ENCODE measurements at regions not wholly inside any gene's neighbourhood (a gene's known extent, or its start where the extent isn't known, plus 50 kb on each side); places are given as distances from the start of the nearest gene placed in this dataset.
"Not testable (repeated sequence)": the region's sequence is repeated elsewhere in the genome, so short reads cannot be mapped to it uniquely, and the experiment has no call there.

DNA sequence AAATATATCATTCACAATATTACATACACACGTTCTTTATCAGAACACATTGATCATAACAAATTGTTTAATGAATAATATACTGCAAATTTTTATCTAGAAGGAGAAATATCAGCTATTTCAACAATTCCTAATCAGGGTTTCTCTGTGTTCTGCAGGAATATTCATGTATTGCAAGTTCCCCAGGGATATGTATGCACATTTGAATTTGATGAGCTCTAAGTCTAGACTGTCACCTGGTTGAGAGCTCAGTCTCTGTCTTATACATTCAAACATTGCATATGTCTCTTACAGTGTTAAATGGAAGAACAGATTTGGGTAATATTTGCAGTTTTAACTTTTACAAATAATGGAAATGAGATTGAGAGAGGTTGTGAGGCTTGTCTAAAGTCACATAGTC lies 829.7 kb downstream of the CDH11 start:
- no peaks in the 10 kb centered on the region for H3K27me3 ChIP-seq (ENCODE audit: control insufficient read depth, insufficient read depth, low read length)
- no peaks in the 10 kb centered on the region for H3K9me3 ChIP-seq (ENCODE audit: control insufficient read depth, low read length)
- no peak overlapping the region for H3K9ac ChIP-seq (ENCODE audit: low read length)
- no peaks in the 10 kb centered on the region for H3K4me1 ChIP-seq (ENCODE audit: control insufficient read depth, insufficient read depth, low read length)
- H3K36me3 ChIP-seq (ENCODE audit: control insufficient read depth, insufficient read depth, low read length): no peaks in the 10 kb centered on the region
- H3K4me3 ChIP-seq (ENCODE audit: low read length): no peak overlapping the region

DNA sequence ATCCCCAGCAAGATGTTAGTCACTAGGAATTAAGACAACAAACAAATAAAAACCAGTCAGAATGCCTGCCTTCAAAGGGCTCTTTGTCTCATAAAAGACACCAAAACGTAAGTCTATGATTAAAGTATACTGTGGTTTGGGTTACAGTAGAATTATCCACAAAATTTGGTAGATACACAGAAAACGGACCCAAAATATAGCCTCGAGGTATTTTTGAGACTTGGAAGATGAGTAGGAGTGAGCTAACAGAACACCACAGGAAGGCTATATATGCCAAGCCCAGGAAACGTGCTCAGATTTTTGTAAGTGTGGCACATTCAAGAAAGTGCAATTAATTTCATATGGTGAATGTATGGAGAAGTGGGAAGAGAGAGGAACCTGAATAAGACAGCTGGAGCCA lies 831.4 kb downstream of the CDH11 start:
- Histone ChIP-seq H3K9me3 (ENCODE audit: control insufficient read depth, low read length) (no peaks in the 10 kb centered on the region), H3K27me3 (ENCODE audit: control insufficient read depth, insufficient read depth, low read length) (no peaks in the 10 kb centered on the region), H3K9ac (ENCODE audit: low read length) (no peak overlapping the region), H3K4me1 (ENCODE audit: control insufficient read depth, insufficient read depth, low read length) (no peaks in the 10 kb centered on the region), H3K36me3 (ENCODE audit: control insufficient read depth, insufficient read depth, low read length) (no peaks in the 10 kb centered on the region), H3K4me3 (ENCODE audit: low read length) (no peak overlapping the region)

DNA sequence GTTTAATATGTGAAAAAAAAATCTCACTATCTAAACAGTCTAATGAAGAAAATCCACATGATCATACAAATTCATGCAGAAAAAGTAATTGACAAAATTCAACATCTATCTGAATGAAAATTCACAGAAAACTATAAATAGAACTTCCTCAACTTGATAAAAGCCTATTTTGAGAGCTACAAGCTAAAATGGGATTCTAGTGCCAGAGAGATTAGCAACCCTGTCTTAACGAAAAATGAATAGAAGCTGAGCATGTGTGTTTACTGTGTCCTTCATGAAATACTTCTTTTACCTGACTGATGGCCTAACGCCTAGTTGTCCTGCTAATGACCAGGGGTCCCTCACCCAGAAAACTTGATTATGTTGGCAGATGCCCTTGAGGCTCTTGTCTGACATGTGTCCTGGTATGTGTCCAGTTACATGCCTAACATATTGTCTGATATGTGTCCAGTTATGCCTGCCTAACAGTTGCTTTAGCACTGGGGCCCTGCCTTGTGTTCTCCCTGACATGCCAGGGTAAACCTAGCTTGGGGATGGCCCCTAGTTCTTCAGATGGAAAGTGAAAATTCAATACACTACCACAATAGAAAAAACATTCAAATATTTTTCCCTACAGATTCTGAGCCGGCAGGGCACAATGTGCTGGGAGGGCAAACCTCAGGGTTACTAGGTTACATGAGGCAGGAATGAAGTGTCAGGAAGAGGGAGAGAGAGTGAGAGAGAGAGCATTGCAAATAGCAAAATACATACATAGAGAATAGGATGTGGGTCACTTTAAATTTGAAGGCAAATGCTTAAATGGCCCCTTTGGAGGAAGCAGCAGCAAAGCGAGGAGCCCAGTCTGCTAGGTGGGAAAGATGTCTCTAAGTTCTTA lies 834.0 kb downstream of the CDH11 start:
- Histone ChIP-seq H3K4me3 (ENCODE audit: low read length) (no peak overlapping the region), H3K36me3 (ENCODE audit: control insufficient read depth, insufficient read depth, low read length) (no peaks in the 10 kb centered on the region), H3K9ac (ENCODE audit: low read length) (no peak overlapping the region), H3K9me3 (ENCODE audit: control insufficient read depth, low read length) (no peaks in the 10 kb centered on the region), H3K4me1 (ENCODE audit: control insufficient read depth, insufficient read depth, low read length) (no peaks in the 10 kb centered on the region), H3K27me3 (ENCODE audit: control insufficient read depth, insufficient read depth, low read length) (no peaks in the 10 kb centered on the region)

DNA sequence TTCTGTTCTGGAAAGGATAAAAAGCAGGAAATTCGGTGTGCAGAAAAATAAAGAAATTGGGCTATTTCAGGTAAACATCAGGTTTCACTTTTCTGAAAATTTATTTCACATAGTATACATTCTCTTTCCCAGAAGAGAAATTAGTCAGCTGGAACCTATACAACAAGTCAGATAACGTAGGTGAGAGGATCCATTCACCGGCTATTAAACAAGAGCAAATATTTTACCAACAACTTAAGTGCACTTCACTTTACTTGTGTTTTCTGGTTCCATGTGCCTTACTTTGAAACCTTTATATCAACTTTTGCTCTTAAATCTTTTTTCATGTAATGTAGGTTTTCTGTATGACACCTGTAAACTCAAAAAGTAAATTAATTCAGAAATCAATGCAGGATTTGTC lies 839.7 kb downstream of the CDH11 start:
- H3K27me3 ChIP-seq (ENCODE audit: control insufficient read depth, insufficient read depth, low read length): no peaks in the 10 kb centered on the region
- H3K9ac ChIP-seq (ENCODE audit: low read length): no peak overlapping the region
- H3K36me3 ChIP-seq (ENCODE audit: control insufficient read depth, insufficient read depth, low read length): no peaks in the 10 kb centered on the region
- no peaks in the 10 kb centered on the region for H3K9me3 ChIP-seq (ENCODE audit: control insufficient read depth, low read length)
- H3K4me3 ChIP-seq (ENCODE audit: low read length): no peak overlapping the region
- H3K4me1 ChIP-seq (ENCODE audit: control insufficient read depth, insufficient read depth, low read length): no peaks in the 10 kb centered on the region

DNA sequence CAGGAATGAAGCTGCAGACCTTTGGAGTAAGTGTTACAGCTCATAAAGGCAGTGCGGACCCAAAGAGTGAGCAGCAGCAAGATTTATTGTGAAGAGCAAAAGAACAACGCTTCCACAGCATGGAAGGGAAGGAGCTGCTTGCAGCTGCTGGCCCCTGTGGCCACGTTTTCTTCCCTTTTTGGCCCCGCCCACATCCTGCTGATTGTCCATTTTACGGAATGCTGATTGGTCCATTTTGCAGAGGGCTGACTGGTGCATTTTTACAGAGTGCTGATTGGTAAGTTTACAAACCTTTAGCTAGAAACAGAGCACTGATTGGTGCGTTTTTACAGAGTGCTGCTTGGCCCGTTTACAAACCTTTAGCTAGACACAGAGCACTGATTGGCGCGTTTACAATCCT lies 841.5 kb downstream of the CDH11 start:
- Histone ChIP-seq H3K4me1 (ENCODE audit: control insufficient read depth, insufficient read depth, low read length) (no peaks in the 10 kb centered on the region), H3K4me3 (ENCODE audit: low read length) (no peak overlapping the region), H3K27me3 (ENCODE audit: control insufficient read depth, insufficient read depth, low read length) (no peaks in the 10 kb centered on the region), H3K9me3 (ENCODE audit: control insufficient read depth, low read length) (no peaks in the 10 kb centered on the region), H3K9ac (ENCODE audit: low read length) (no peak overlapping the region), H3K36me3 (ENCODE audit: control insufficient read depth, insufficient read depth, low read length) (no peaks in the 10 kb centered on the region)

DNA sequence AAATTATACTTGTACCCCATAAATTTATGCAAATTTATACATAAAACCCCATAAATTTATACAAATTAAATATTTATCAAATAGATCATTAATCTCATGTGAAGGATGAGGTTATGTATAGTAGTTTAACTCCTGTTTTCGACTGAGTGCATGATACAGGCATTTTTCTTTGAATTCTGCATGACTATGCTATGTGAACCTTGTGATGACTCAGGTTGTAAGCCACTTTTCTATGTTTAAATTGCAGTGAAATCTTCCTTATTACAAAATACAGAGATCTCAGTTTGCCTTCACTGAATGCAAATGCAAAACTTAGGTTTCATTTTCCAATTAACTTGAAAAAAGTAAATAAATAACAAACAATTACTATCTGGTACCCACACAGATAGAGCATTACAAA lies 843.7 kb downstream of the CDH11 start:
- Histone ChIP-seq H3K9ac (ENCODE audit: low read length) (no peak overlapping the region), H3K9me3 (ENCODE audit: control insufficient read depth, low read length) (no peaks in the 10 kb centered on the region), H3K4me1 (ENCODE audit: control insufficient read depth, insufficient read depth, low read length) (no peaks in the 10 kb centered on the region), H3K27me3 (ENCODE audit: control insufficient read depth, insufficient read depth, low read length) (no peaks in the 10 kb centered on the region), H3K4me3 (ENCODE audit: low read length) (no peak overlapping the region), H3K36me3 (ENCODE audit: control insufficient read depth, insufficient read depth, low read length) (no peaks in the 10 kb centered on the region)

DNA sequence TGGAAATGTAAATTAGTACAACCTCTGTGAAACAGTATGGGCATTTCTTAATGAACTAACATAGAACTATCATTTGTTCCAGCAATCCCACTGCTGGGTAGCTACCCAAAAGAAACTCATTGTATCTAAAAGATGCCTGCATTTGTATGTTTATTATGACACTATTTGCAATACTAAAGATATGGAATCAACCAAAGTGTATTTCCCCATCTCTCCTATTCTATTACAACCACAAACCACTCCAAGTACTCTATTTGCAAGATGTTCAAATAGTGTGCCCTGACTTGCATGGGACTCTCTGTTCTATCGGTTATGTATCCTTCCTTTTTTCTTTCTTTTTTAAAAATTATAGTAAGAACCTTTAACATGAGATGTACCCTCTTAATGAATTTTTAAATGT lies 845.2 kb downstream of the CDH11 start:
- Histone ChIP-seq H3K9me3 (ENCODE audit: control insufficient read depth, low read length) (no peaks in the 10 kb centered on the region), H3K4me1 (ENCODE audit: control insufficient read depth, insufficient read depth, low read length) (no peaks in the 10 kb centered on the region), H3K36me3 (ENCODE audit: control insufficient read depth, insufficient read depth, low read length) (no peaks in the 10 kb centered on the region), H3K27me3 (ENCODE audit: control insufficient read depth, insufficient read depth, low read length) (no peaks in the 10 kb centered on the region), H3K4me3 (ENCODE audit: low read length) (no peak overlapping the region), H3K9ac (ENCODE audit: low read length) (no peak overlapping the region)

DNA sequence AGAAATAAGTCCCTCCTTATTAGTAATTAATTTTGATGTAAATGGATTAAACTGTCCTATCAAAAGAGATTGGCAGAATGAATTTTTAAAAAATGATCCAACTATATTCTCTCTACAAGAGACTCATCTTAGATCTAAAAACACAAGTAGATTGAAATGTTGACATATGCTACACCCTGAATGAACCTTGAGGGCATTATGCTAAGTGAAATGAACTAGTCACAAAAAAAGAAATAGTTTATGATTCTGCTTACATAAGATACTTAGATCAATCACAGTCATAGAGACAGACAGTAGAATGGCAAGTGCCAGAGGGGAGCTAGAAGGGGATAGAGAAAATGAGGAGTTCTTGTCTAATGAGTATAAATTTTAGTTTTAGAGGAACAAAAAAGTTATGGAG lies 849.8 kb downstream of the CDH11 start:
- no peak overlapping the region for H3K9ac ChIP-seq (ENCODE audit: low read length)
- H3K9me3 ChIP-seq (ENCODE audit: control insufficient read depth, low read length): no peaks in the 10 kb centered on the region
- no peaks in the 10 kb centered on the region for H3K4me1 ChIP-seq (ENCODE audit: control insufficient read depth, insufficient read depth, low read length)
- H3K36me3 ChIP-seq (ENCODE audit: control insufficient read depth, insufficient read depth, low read length): no peaks in the 10 kb centered on the region
- H3K4me3 ChIP-seq (ENCODE audit: low read length): no peak overlapping the region
- H3K27me3 ChIP-seq (ENCODE audit: control insufficient read depth, insufficient read depth, low read length): no peaks in the 10 kb centered on the region

DNA sequence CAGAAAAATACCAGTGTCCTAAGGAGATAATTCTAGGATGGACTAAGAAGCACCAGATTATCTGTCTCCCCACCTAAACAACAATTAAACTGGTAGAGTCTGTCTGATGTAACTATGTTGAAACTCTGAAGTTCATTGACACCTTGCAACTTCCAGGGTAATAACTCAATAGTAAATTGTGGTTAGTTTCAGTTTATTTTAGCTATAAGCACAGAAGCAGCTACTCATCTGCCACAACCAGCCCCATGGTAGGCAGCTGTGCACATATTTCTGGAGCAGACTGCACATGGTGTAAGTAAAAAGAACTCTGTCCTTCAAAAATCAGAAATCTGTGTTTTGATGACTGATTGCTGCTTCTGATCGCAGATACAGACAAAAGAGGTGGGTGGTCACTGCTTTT lies 852.1 kb downstream of the CDH11 start:
- H3K9ac ChIP-seq (ENCODE audit: low read length): no peak overlapping the region
- H3K4me1 ChIP-seq (ENCODE audit: control insufficient read depth, insufficient read depth, low read length): no peaks in the 10 kb centered on the region
- no peaks in the 10 kb centered on the region for H3K36me3 ChIP-seq (ENCODE audit: control insufficient read depth, insufficient read depth, low read length)
- no peaks in the 10 kb centered on the region for H3K27me3 ChIP-seq (ENCODE audit: control insufficient read depth, insufficient read depth, low read length)
- H3K9me3 ChIP-seq (ENCODE audit: control insufficient read depth, low read length): no peaks in the 10 kb centered on the region
- H3K4me3 ChIP-seq (ENCODE audit: low read length): no peak overlapping the region

DNA sequence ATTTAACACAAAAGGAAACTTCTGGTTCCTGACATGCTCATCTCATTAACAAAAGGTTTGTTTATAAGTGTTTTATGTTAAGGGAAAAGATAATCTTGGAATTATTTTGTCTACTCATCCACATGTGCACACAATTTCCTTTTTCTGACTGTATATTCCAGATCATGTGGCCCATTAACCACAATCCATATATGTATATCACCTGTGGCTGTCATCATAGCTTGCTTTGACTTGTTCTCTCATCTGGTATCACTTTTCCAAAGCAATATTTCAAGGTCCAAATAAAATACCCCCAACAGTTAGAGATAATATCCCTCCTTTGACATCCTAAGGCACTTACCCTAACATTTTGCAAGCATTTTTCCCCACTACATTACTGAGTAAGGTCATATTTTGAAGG lies 856.1 kb downstream of the CDH11 start:
- H3K4me3 ChIP-seq (ENCODE audit: low read length): no peak overlapping the region
- H3K9me3 ChIP-seq (ENCODE audit: control insufficient read depth, low read length): no peaks in the 10 kb centered on the region
- no peak overlapping the region for H3K9ac ChIP-seq (ENCODE audit: low read length)
- no peaks in the 10 kb centered on the region for H3K4me1 ChIP-seq (ENCODE audit: control insufficient read depth, insufficient read depth, low read length)
- no peaks in the 10 kb centered on the region for H3K27me3 ChIP-seq (ENCODE audit: control insufficient read depth, insufficient read depth, low read length)
- H3K36me3 ChIP-seq (ENCODE audit: control insufficient read depth, insufficient read depth, low read length): no peaks in the 10 kb centered on the region

DNA sequence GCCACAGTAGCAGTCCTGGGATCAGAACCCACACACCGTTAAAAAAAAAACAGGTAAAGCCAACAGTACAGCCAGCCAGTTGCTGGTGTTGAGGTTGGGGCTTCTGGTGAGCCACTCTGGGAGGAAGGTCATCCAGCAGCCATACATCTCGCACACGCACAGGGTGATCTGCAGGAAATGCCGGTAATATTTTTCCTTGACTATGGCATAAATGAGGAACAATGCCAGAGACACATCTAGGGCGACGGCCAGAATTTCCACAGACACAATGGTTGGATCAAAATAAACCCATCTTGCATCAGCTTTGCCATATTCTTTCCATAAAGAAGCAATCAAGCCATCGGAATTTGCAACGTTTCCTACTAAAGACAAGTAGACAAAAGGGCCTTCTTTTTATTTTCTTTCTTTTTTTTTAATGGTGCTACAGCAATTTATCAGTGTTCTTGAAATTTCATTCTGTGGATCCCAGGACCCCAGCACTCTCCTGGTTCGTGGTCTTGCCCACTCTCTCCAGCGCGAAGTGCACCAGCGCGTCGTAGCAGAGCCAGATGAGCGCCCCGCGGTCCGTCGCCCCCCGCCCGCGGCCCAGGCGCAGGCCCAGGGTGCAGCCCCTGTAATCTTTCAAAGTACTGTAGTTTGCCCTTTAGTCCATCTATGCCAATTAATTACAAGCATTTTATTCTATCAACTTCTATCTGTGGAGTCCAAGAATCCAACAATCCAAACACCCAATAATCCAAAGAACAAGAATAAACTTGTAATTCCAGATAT lies 861.0 kb downstream of the CDH11 start:
- H3K4me3 ChIP-seq (ENCODE audit: low read length); H3K9ac ChIP-seq (ENCODE audit: low read length); H3K27me3 ChIP-seq (ENCODE audit: control insufficient read depth, insufficient read depth, low read length); H3K36me3 ChIP-seq (ENCODE audit: control insufficient read depth, insufficient read depth, low read length); H3K9me3 ChIP-seq (ENCODE audit: control insufficient read depth, low read length); H3K4me1 ChIP-seq (ENCODE audit: control insufficient read depth, insufficient read depth, low read length): not testable (repeated sequence)

DNA sequence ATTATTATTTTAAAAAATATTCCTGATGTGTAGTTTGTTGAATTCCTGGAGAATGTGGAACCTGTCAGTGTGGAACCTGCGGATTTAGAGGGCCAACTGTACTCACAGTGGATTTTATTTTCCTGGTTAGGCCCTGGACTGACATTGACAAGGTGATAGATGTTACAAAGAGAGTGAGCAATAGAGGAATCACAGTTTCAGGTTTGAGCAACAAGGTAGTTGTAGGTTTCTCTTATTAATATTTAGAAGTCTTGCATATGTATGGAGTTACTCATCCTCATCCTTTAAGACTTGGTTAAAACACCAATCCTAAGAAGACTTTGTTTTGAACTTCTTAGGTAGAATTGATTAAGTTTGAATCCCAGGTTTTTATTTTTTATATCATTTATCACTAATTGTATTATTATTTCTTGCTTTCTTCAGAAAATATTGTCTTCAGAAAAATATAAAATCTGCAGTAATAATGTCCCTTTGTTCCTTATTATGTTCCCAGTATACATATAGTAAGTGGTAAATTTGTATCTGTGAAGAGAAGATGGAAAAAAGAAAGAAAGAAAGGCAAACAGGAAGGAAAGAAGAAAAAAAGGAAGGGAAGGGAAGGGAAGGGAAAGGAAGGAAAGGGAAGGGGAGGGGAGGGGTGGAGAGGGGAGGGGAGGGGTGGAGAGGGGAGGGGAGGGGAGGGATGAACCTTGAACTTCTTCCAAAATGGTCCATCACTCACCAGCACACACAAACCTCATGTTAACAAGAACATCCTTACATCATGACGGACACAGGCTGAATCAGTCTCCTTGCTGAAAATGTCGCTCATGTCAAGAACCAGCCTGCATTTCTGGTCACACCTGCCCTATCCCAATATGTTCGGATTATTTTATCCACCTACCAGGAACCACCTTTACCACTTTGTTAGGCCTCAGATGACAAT lies 867.2 kb downstream of the CDH11 start:
- Histone ChIP-seq H3K36me3 (ENCODE audit: control insufficient read depth, insufficient read depth, low read length) (no peaks in the 10 kb centered on the region), H3K4me3 (ENCODE audit: low read length) (no peak overlapping the region), H3K9ac (ENCODE audit: low read length) (no peak overlapping the region), H3K4me1 (ENCODE audit: control insufficient read depth, insufficient read depth, low read length) (no peaks in the 10 kb centered on the region), H3K9me3 (ENCODE audit: control insufficient read depth, low read length) (no peaks in the 10 kb centered on the region), H3K27me3 (ENCODE audit: control insufficient read depth, insufficient read depth, low read length) (no peaks in the 10 kb centered on the region)

Data from mucosa of stomach (tissue), 1 donor.